Endodermal cell (in vitro differentiated cells): ENCODE measurements at regions not wholly inside any gene's neighbourhood (a gene's known extent, or its start where the extent isn't known, plus 50 kb on each side); places are given as distances from the start of the nearest gene placed in this dataset.

Experiments used
- DNase-seq: peaks from one replicate; pipeline ENCODE4 v3.0.0-alpha.2; 2017
- H3K27ac ChIP-seq: 2 replicates; pipeline ENCODE4 v1.5.1; 2013; ENCODE audit warnings: mild to moderate bottlenecking, low read depth, low read length, moderate library complexity
- H3K27me3 ChIP-seq: 2 replicates; pipeline ENCODE4 v1.6.1; 2013; ENCODE audit warnings: mild to moderate bottlenecking, low read length, moderate library complexity; ENCODE audit not compliant: insufficient read depth, control insufficient read depth, poor library complexity, severe bottlenecking
- H3K36me3 ChIP-seq: 2 replicates; pipeline ENCODE4 v1.7.0; 2013; ENCODE audit warnings: mild to moderate bottlenecking, low read length, moderate library complexity; ENCODE audit not compliant: control insufficient read depth, insufficient read depth
- H3K4me1 ChIP-seq: one replicate; pipeline ENCODE4 v1.7.0; 2013; ENCODE audit warnings: low read length; ENCODE audit not compliant: control insufficient read depth, insufficient read depth
- H3K4me3 ChIP-seq: 2 replicates; pipeline ENCODE4 v1.5.1; 2013; ENCODE audit warnings: mild to moderate bottlenecking, low read length, moderate library complexity
- H3K9ac ChIP-seq: 2 replicates; pipeline ENCODE4 v1.6.1; 2013; ENCODE audit warnings: mild to moderate bottlenecking, low read length, moderate library complexity; ENCODE audit not compliant: poor library complexity, severe bottlenecking; ENCODE audit errors: extremely low read depth
- H3K9me3 ChIP-seq: 2 replicates; pipeline ENCODE4 v1.6.1; 2013; ENCODE audit warnings: mild to moderate bottlenecking, low read length, moderate library complexity; ENCODE audit not compliant: control insufficient read depth
- H3K27ac Mint-ChIP-seq: 2 replicates; pipeline ENCODE4 v1.8.0; 2020; ENCODE audit warnings: mixed read lengths
- H3K27me3 Mint-ChIP-seq: 2 replicates; pipeline ENCODE4 v1.8.0; 2021; ENCODE audit warnings: mild to moderate bottlenecking, mixed read lengths; ENCODE audit not compliant: insufficient read depth
- H3K36me3 Mint-ChIP-seq: 2 replicates; pipeline ENCODE4 v1.8.0; 2020; ENCODE audit warnings: low read depth, mixed read lengths
- H3K4me1 Mint-ChIP-seq: 2 replicates; pipeline ENCODE4 v1.8.0; 2020; ENCODE audit warnings: mixed read lengths
- H3K4me3 Mint-ChIP-seq: 2 replicates; pipeline ENCODE4 v1.8.0; 2020; ENCODE audit warnings: mild to moderate bottlenecking, moderate library complexity, mixed read lengths
- H3K9me3 Mint-ChIP-seq: 2 replicates; pipeline ENCODE4 v1.8.0; 2020; ENCODE audit warnings: mild to moderate bottlenecking, mixed read lengths
- CTCF ChIP-seq: fragments of 200-600 bp; sonication (generic); conservative IDR thresholded peaks from 2 replicates; pipeline ENCODE4 v1.5.0; 2021; ENCODE audit warnings: antibody characterized with exemption, mild to moderate bottlenecking
- WGBS, 2 experiments: methylation state at CpG; one replicate each; pipeline versions ENCODE4 v1.1.5 to v1.1.7; 2013; ENCODE audit warnings: missing lambda C conversion rate in 2 of 2, mixed read lengths in 1 of 2; ENCODE audit not compliant: insufficient coverage in 1 of 2, insufficient read length in 1 of 2; 5-methylcytosine and 5-hydroxymethylcytosine counted together

- Mint-ChIP-seq H3K36me3 (no peaks in the 10 kb centered on the region), H3K4me3 (no peak overlapping the region), H3K9me3 (peaks cover 32% of the 10 kb centered on the region), H3K27ac (no peak overlapping the region), H3K27me3 (peaks cover 85% of the 10 kb centered on the region), H3K4me1 (peaks cover under 1% of the 10 kb centered on the region)
- no peak for TF ChIP-seq CTCF
- no peak for DNase-seq
- H3K27ac ChIP-seq = no peak overlapping the region
- H3K4me1 ChIP-seq = no peaks in the 10 kb centered on the region
- no peak overlapping the region for H3K4me3 ChIP-seq
- no peaks in the 10 kb centered on the region for H3K36me3 ChIP-seq
- H3K9ac ChIP-seq = no peak overlapping the region
- 82 to 100% methylated on average over 1 of the region's 1 CpG for WGBS, 2 experiments
- H3K27me3 ChIP-seq = peaks cover 86% of the 10 kb centered on the region
- peaks cover 28% of the 10 kb centered on the region for H3K9me3 ChIP-seq
Measured at GRCh38 chr1:177556163-177556562, 385.4 kb downstream of the BRINP2 start.

- H3K9ac ChIP-seq = no peak overlapping the region
- TF ChIP-seq CTCF = no peak
- H3K9me3 ChIP-seq = no peaks in the 10 kb centered on the region
- DNase-seq = no peak
- no peaks in the 10 kb centered on the region for H3K9me3 Mint-ChIP-seq
- H3K36me3 ChIP-seq = no peaks in the 10 kb centered on the region
- H3K4me1 Mint-ChIP-seq = no peaks in the 10 kb centered on the region
- 79% methylated on average over 2 of the region's 3 CpGs; no CpG with 5 or more reads in 1 of the 2 experiments for WGBS, 2 experiments
- H3K4me3 ChIP-seq = no peak overlapping the region
- H3K27ac ChIP-seq = no peak overlapping the region
- H3K27me3 Mint-ChIP-seq = peaks cover 9% of the 10 kb centered on the region
- H3K27me3 ChIP-seq = peaks cover 10% of the 10 kb centered on the region
- H3K36me3 Mint-ChIP-seq = no peaks in the 10 kb centered on the region
- H3K4me1 ChIP-seq = no peaks in the 10 kb centered on the region
- H3K4me3 Mint-ChIP-seq = no peak overlapping the region
- no peak overlapping the region for H3K27ac Mint-ChIP-seq
Measured at GRCh38 chr1:177547200-177547599, 376.4 kb downstream of the BRINP2 start.

- Histone ChIP-seq H3K4me1 (no peaks in the 10 kb centered on the region), H3K4me3 (no peak overlapping the region), H3K27me3 (peaks cover 10% of the 10 kb centered on the region), H3K9ac (no peak overlapping the region), H3K36me3 (no peaks in the 10 kb centered on the region), H3K27ac (no peak overlapping the region), H3K9me3 (no peaks in the 10 kb centered on the region)
- DNase-seq = no peak
- no peak for TF ChIP-seq CTCF
- no peaks in the 10 kb centered on the region for H3K4me1 Mint-ChIP-seq
- no peak overlapping the region for H3K27ac Mint-ChIP-seq
- H3K36me3 Mint-ChIP-seq = no peaks in the 10 kb centered on the region
- H3K4me3 Mint-ChIP-seq = no peak overlapping the region
- peaks cover 2% of the 10 kb centered on the region for H3K9me3 Mint-ChIP-seq
- peaks cover 3% of the 10 kb centered on the region for H3K27me3 Mint-ChIP-seq
Measured at GRCh38 chr1:177546346-177546745, 375.6 kb downstream of the BRINP2 start.
